ENCODE measurements at regions not wholly inside any gene's neighbourhood (a gene's known extent, or its start where the extent isn't known, plus 50 kb on each side); places are given as distances from the start of the nearest gene placed in this dataset.
A peak's percentile ranks its signal among the peaks of the same experiment; 100 is the strongest.
"Not testable (repeated sequence)": the region's sequence is repeated elsewhere in the genome, so short reads cannot be mapped to it uniquely, and the experiment has no call there.

DNA sequence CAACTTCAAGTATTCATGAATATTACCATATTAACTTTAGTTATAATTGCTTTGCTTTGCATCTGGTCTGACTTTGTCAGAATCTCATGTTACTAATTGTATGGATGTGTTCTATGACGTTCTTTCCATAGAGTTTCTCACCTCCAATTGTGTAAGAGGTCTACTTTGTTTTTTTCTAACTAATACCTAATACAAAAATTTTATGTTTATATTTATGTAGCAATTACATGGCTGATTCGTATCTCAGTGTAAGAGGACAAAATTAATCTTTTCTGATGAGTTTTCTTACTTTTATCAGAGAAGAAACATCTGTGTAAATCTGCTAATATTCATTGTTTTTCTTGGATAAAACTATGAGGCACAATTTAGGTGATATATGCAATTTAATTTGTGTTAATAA, 224.8 kb upstream of the B3GALT2 start:
- DNase-seq, result no peak

DNA sequence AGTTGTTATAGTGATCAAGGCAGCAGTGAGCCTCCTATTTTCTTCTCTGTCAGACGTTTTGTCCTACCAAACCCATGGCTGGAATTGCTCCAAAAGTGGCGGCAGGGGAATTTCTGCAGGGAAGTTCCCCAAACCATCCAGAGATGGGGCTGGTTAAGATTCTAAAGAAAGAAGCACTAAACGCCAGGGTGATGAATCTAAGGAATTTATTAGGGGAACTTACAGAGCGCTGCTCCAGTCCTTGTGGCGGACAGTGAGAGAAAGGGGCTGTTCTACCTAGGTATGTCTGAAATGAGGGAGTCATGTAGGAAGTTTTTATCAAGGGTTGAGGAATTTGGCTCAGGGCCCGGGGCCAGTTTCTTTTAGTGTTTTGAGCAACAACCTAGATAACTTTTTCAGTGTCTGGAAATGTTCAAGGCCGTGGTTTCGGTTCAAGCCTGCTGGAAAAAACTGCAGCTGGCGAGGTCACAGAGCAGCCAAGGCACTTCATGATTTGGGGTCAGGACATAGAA, 222.4 kb upstream of the B3GALT2 start:
- DNase-seq, result no peak

DNA sequence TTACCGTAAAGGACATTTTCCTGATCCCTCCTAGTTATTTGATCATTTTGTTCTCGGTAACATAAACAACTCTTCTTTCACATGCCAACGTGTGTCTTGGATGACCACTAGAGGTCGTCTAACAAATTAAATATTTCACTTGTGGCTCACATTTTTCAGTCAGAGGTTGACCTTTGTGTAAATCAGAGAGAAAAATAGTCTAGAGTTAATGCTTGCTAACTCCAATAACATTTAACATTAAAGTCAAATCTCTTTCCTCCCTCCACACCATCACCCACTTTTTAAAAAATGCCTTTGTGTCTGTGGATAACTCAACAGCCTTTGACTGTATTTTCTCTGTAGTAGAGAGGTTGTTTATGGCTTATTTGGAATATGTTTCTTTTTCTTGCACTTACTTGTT, 220.5 kb upstream of the B3GALT2 start:
- DNase-seq, result peak; percentile 55

DNA sequence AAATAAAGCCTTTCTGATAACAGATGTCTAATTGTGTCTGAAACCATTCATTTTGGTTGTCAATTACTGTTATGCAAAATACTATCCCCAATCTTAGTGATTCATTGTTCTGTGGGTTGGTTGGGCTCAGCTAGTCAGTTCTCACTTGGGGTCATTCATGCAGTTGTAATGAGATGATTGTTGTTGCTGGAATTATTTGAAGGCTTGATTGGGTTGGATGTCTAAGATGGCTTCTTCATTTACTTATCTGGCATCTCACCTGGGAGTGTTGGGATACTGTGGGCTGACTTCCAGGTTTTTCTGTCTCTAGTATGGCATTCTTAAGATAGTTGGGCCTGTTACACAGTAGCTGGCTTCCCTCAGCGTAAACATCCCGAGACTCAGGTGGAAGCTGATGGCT, 217.8 kb upstream of the B3GALT2 start:
- DNase-seq, result no peak

DNA sequence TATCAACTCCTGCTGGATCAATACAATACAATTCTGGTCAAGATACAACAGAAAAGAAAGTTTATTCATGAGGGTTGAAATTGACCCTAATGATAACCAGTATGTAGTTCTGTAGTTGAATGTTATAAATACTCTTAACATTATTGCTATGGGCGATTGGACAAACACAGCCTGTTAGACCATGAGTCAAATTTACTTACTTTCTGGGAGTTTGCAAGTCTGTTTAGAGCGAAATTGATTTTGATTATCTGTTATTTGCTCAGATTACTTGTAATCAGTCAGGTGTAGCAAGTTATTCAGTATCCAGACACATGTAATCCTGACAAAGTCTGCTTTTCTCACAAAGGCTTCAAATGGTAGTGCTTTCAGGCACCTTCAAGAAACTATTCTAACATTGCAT, 216.6 kb upstream of the B3GALT2 start:
- no peak for DNase-seq

DNA sequence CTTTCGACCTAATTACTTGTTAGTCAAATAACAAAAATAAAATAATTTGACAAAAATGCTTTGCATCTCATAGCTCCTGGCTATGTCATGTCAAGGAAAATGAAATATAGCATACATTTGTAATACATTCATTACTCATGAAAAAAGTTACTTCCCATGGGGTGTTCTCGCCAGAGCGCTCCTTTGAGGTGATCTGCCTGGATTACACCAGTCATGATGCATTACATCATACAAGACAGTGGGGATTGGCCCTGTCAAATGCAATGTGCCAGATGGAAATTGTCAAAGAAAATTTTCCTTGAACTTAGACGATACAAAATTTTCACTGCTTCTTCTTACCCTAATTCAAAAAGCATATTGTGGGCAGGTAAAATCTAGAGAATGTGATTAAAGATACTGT, 215.6 kb upstream of the B3GALT2 start:
- DNase-seq, result no peak

DNA sequence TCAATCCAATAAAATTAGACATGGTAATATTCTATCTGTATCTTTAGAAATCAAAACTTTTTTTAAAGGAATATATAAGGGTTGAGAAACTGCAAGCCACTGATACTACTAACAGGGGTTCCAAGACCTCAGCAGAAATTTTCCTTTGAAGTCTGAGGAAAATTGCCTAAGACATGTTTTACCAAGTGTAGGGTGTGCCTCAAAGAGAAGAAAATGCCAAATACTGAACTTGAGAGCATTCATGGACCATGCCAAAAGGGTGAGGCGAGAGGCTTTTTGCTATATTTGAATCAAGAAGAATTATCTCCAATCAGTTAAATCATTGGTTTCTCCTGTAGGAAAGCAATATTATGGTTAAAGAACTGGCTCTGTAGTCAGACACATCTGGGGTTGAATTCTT, 207.9 kb upstream of the B3GALT2 start:
- no peak for DNase-seq

DNA sequence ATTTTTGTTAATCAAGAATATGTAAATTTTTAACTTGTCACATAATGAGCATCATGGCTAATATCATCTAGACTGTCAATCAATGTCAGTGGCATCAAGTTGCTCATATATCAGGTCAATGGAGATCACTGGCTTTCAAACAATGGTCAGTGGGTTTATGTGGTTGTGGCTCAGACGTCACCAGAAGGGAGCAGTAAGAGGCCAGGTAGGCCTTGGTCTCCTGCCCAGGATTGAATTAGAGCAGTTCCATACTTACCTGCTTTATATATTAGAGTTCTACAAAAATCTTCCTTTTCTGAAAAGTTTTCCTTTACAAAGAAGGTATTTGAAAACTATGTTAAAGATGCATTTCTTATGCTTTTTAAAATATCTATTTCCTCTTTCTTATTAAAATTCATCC, 206.3 kb upstream of the B3GALT2 start:
- no peak for DNase-seq

DNA sequence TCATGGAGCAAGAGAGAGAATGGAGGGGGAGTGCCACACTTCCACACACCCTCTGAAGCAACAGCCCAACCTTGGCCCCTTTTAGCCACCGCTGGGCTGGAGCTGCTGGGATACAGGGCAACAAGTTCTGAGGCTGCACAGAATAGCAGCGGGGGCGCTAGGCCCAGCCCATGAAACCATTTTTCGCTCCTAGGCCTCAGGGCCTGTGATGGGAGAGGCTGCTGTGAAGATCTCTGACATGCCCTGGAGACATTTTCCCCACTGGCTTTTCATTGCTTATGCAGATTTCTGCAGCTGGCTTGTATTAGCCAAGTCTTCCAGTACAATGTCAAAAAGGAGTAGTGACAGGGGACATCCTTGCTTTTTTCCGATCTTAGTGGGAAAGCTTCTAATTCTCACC, 202.3 kb upstream of the B3GALT2 start:
- DNase-seq, result no peak

DNA sequence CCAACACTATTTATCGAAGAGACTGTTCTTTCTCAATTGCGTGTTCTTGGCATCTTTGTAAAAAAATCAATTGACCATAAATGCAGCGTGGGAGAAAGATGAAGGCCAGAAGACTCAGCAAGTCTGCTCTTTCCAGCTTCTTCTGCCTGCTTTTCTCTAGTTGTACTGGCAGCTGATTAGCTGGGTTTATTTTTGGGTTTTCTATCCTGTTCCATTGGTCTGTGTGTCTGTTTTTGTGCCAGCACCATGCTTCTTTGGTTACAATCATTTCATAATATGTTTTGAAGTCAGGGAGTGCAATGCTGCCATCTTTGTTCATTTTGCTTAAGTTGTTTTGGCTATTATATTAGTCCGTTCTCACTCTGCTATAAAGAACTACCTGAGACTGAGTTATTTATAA, 201.8 kb upstream of the B3GALT2 start:
- DNase-seq, result no peak

DNA sequence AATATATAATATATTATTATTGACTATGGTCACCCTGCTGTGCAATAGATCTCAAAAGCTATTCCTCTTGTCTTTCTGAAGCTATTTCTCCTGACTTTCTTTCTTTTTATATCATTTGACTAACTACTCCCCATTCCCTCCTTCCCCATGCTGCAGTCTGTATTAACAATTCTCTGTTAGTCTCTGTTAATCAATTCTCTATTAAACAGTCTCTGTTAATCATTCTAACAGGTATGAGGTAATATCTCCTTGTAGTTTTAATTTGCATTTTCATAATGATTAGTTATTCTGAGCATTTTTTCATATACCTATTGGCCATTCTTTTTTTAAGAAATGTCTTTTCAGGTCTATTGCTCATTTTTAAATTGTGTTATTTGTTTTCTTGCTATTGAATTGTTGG, 201.0 kb upstream of the B3GALT2 start:
- DNase-seq, result no peak

DNA sequence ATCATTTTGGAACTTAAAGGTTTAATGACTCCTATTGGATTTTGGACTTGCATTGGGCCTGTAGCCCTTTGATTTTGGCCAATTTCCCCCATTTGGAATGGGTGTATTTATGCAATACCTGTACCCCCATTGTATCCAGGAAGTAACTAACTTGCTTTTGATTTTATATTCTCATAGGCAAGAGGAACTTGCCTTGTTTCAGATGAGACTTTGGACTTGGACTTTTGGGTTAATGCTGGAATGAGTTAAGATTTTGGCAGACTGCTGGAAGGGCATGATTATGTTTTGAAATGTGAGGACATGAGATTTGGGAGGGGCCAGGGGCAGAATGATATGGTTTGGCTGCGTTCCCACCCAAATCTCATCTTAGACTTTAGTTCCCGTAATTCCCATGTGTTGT, 192.0 kb upstream of the B3GALT2 start:
- DNase-seq, result not testable (repeated sequence)

DNA sequence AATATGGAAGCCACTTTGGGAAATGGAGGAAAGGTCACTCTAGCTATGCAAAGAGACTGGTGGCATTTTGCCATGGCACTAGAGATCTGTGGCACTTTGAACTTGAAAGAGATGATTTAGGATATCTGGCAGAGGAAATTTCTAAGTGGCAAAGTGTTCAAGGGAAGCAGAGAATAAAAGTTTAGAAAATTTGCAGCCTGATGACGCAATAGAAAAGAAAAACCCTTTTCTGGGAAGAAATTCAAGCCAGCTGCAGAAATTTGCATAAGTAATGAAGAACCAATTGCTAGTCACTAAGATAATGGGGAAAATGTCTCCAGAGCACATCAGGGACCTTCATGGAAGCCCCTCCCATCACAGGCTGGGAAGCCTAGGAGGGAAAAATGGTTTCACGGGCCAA, 191.1 kb upstream of the B3GALT2 start:
- DNase-seq, result no peak

DNA sequence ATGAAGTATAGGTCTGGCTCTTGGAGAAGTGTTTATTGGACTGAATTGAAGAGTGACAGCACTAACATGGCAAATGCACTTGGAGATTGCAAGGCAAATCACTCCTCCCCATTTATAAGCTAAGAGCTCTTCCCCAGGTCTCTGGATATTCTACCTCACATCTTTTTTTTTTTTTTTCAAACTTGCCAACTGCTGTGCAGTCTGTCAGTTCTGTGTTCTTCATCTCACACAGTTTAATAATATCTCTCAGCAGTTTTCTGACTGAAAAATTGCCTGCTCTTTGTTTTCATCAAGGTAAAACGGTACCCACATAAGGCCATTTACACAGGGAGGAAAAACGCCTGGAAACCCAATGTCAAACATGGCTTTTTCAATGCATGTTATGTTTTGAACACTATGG, 186.1 kb upstream of the B3GALT2 start:
- no peak for DNase-seq

DNA sequence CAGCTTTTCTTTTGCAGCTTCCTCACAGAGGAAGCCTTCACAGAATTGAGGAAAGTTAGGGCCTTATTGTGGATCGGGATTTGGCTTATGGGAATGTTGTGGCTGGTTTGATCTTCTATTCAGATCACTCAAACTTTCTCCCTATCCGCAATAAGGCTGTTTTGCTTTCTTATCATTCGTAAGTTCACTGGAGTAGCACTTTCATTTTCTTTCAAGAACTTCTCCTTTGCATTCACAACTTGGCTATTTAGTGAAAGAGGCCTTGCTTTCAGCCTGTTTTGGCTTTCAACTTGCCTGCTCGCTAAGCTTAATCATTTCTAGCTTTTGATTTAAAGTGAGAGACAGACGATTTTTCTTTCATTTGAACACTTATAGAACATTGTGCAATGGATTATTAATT, 181.9 kb upstream of the B3GALT2 start:
- DNase-seq, result peak; percentile 1

DNA sequence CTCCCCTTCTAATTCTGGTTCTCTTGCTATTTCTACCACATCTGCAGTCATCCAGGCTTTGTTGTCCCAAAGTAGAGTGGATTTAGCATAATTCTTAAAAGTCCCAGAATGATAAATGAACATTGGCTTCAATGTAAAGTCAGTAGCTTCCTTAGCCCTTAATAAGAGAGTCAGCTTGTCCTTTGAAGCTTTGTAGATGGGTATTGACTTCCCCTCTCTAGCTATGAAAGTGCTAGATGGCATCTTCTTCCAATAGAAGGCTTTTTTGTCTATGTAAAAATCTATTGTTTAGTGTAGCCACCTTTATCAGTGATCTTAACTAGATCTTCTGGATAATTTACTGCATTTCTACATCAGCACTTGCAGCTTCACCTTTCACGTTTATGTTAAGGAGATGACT, 181.4 kb upstream of the B3GALT2 start:
- DNase-seq, result no peak

DNA sequence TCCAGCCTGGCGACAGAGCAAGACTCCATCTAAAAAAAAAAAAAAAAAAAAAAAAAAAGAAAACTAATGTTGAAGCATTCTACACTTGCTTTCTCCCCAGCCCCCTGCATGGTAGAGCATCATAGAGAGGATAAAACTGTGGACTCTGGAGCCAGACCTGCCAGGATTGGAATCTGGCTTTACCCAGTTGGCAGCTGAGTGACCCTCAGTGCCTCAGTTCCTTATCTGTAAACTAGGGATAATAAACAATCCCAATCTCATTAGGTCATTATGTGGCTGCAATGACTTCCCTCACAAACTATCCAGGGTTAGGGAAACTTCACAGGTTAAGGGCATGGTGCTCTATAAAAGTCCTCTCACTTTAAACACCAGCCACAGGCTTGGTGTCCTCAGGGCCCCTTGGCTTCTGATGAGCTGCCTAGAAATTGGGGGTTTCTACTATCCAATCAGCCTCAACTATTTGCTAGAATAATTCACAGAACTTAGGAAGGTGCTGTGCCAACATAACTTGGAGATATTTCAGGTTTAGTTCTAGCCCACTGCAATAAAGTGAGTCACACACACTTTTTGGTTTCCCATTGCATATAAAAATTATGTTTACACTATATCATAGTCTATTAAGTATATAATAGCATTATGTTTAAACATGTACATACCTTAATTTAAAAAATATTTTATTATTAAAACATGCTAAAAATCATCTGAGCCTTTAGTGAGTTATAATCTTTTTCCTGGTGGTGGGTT, 180.5 kb upstream of the B3GALT2 start:
- DNase-seq, result no peak

DNA sequence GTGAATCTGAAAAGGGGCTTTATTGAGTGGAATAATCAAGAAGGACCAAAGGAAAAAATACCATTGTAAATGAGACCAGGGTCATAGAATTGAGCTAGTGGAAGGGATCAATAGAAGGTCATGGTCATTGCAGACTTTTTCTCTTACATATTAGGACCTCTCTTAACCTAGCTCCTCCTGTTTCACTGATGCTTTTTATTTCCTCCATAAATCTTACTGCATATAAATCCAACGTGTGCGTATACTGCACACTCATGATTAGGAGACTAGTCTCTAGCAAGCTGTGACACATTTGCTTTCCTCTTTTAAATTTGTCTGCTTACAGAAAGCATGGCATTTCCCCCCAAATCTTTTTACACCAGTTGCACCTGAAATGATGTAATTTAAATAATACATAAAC, 179.6 kb upstream of the B3GALT2 start:
- DNase-seq, result no peak

DNA sequence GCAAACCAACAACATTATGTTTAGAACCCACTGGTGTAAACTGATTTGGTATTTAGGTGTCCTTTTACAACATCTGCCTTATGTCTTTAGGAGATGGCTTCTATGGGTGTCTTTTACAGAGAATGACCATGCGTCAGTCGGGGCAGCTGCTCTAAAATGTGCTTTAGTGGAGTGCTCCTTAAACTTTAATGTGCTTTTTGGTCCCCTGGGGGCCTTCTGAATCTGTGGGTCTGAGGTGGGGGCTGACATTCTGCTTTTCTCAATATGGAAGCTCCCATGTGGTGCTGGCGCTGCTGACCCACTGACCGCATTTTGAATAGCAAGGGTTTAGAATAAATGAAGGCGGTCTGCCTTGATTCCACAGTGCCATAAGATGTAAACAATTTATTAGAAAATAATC, 173.2 kb upstream of the B3GALT2 start:
- no peak for DNase-seq

DNA sequence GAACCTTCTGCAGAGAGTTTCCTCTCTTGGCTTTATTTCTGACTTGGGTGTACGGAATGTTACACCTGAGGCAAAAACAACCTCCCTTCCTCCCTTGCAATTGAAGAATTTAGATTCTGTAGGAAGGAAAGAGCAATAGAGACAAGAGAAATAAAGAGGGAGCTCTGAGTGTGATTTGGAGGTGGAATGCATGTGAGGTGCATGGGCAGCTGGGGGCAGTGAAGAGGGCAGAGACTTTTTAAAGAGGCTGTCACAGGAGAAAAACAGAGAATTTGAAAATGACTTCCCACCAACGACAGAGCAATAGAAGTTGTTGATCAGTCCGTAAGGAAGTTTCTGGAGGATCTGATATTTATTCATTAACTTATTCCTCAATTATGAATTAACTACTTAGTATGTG, 172.0 kb upstream of the B3GALT2 start:
- no peak for DNase-seq

DNA sequence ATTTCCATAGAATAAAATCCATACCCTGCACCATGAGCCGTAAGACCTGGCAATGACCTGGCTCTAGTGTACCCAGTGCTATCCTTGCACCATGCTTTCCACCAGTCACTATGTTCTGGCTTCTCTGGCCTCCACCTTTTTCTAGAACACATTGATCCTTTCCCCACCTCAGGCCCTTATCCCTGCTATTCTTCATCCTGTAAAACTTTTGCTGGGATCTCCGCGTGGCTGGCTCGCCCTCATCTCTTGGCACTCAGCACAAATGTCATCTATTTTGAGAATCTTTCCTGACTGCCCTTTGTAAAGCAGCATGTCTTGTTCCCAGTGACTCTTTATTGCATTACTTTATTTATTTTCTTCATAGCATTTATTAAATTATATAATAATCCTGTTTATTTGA, 169.8 kb upstream of the B3GALT2 start:
- no peak for DNase-seq

DNA sequence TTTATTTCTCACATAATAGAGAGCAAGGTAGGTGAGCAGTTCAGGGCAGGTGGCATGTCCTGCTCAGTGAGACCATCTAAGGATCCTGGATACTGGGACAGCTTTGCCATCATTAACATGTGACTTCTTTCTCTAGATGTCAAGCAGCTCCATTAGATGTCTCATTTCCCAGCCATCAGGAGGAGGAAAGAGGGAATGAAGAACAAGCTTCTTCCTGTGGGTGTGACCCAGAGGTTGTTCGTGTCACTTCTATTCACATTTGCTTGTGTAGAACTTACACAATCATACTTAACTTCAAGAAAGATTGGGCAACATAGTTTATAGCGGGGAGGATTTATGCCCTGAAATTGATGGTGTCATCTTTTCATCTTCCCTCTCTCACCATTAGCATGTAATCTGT, 169.2 kb upstream of the B3GALT2 start:
- DNase-seq, result no peak

DNA sequence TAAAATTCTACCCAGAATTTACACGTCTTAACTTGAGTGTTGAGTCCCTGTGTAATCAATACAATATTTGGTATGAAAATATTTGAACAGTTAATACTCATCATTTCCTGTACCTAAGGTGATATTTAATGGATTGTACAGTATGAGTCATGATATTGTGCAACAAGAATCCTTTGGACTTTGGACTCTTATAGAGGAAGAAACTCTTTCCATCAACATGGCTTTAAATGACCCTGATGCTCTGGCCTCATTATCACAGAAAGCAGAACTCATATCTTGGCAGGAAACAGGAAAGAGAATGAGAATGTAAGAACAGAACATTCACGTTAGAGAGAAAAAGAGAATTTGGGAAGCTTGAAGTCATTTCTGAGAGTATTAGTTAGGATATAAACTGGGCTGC, 168.8 kb upstream of the B3GALT2 start:
- DNase-seq, result no peak

DNA sequence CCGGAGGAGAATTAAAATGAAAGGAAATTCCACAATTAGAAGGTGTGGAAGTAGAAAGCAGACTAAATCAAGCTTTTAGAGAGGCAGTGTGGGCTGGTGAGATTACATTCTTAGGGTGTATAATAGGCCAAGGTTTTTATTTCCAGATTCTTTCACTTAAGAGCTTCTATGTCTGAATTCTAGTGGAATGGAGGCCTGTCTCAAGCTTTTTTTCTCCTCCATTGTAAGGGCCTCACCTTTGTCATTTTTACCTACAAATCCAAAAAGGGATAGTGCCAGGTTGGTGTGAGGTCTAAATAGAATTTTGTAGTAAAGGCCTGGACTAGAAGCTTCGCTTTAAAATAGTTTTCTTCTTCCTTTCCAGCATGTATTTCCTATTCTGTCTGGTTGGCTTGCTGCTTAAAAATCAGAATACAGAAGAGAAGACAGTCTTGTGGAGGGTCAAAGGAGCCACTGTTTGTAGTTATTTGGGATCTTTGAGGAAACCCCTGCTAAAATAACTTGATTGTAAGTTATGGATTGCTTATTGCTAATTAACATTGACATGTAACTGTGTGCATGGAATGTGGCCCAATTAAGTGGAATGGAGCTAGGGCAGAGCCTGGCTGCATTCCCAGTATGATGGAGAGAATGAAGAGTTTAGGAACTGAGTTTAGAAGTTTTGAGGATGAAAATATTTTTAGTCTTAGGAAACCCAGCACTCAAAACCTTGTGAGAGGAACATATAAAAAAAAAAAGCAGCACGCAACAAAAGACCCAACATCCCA, 162.5 kb upstream of the B3GALT2 start:
- DNase-seq, result no peak

All from activated CD4-positive, alpha-beta T cell treated with anti-CD3 and anti-CD28 coated beads, Interleukin-10, Interleukin-2, amounts not matched to agents 100 ng/mL and 50 ng/mL, durations not matched to agents 16 hours and 8 hours (primary cell).